ENCODE measurements at regions not wholly inside any gene's neighbourhood (a gene's known extent, or its start where the extent isn't known, plus 50 kb on each side); places are given as distances from the start of the nearest gene placed in this dataset.

- Histone ChIP-seq H3K9ac (ENCODE audit: insufficient read depth in 1 of 2, low read depth in 2 of 2, low read length in 2 of 2) (no peak overlapping the region), H3K9me1 (ENCODE audit: control insufficient read depth, insufficient read depth, low read length) (no peaks in the 10 kb centered on the region), H3K4me2 (ENCODE audit: insufficient read depth, low read length) (no peak overlapping the region), H3K79me2 (ENCODE audit: control insufficient read depth, insufficient read depth, low read length) (no peaks in the 10 kb centered on the region), H3K4me1 (replicated peaks in 1 of 2; ENCODE audit: control insufficient read depth in 2 of 2, insufficient read depth in 2 of 2, low read length in 2 of 2) (no peaks in the 10 kb centered on the region), H2AFZ (ENCODE audit: low read depth, low read length) (no peak overlapping the region), H3K4me3 (no peak overlapping the region), H3K36me3 (ENCODE audit: control insufficient read depth, insufficient read depth, low read length) (no peaks in the 10 kb centered on the region), H4K20me1 (replicated peaks; ENCODE audit: control insufficient read depth, insufficient read depth, low read length) (no peaks in the 10 kb centered on the region), H3K9me3 (replicated peaks; ENCODE audit: control insufficient read depth, insufficient read depth, low read depth, low read length) (no peaks in the 10 kb centered on the region), H3K27ac (ENCODE audit: extremely low read depth, low read depth, low read length) (no peak overlapping the region), H3K27me3 (ENCODE audit: control insufficient read depth in 2 of 2, insufficient read depth in 2 of 2, low read length in 2 of 2) (no peaks in the 10 kb centered on the region)
- BruUV-seq (replicated peaks), result no TSS peak
- TF ChIP-seq ZNF449 (CRISPR knock-in tag; IDR thresholded peaks at IDR 0.05) (no peak), ZNF175 (CRISPR knock-in tag; IDR thresholded peaks at IDR 0.05; ENCODE audit: low read depth) (no peak), CUX1 (CRISPR knock-in tag; IDR thresholded peaks at IDR 0.05) (no peak), SMC3 (conservative IDR thresholded peaks at IDR 0.05; ENCODE audit: insufficient read depth, low read depth, low read length) (no peak), BMI1 (IDR thresholded peaks at IDR 0.05; ENCODE audit: low read length) (no peak), OTX1 (CRISPR knock-in tag; IDR thresholded peaks at IDR 0.05) (no peak)
- TF ChIP-seq, protein P1, sequence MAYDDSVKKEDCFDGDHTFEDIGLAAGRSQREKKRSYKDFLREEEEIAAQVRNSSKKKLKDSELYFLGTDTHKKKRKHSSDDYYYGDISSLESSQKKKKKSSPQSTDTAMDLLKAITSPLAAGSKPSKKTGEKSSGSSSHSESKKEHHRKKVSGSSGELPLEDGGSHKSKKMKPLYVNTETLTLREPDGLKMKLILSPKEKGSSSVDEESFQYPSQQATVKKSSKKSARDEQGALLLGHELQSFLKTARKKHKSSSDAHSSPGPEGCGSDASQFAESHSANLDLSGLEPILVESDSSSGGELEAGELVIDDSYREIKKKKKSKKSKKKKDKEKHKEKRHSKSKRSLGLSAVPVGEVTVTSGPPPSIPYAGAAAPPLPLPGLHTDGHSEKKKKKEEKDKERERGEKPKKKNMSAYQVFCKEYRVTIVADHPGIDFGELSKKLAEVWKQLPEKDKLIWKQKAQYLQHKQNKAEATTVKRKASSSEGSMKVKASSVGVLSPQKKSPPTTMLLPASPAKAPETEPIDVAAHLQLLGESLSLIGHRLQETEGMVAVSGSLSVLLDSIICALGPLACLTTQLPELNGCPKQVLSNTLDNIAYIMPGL (CRISPR knock-in tag; IDR thresholded peaks at IDR 0.05), result no peak
- TF ChIP-seq, protein P2, sequence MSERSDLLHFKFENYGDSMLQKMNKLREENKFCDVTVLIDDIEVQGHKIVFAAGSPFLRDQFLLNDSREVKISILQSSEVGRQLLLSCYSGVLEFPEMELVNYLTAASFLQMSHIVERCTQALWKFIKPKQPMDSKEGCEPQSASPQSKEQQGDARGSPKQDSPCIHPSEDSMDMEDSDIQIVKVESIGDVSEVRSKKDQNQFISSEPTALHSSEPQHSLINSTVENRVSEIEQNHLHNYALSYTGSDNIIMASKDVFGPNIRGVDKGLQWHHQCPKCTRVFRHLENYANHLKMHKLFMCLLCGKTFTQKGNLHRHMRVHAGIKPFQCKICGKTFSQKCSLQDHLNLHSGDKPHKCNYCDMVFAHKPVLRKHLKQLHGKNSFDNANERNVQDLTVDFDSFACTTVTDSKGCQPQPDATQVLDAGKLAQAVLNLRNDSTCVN (CRISPR knock-in tag; IDR thresholded peaks at IDR 0.05), result no peak
- TF ChIP-seq, protein P3, sequence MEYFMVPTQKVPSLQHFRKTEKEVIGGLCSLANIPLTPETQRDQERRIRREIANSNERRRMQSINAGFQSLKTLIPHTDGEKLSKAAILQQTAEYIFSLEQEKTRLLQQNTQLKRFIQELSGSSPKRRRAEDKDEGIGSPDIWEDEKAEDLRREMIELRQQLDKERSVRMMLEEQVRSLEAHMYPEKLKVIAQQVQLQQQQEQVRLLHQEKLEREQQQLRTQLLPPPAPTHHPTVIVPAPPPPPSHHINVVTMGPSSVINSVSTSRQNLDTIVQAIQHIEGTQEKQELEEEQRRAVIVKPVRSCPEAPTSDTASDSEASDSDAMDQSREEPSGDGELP (CRISPR knock-in tag; IDR thresholded peaks at IDR 0.05; ENCODE audit: borderline replicate concordance), result no peak
- ChIA-PET CTCF (ENCODE audit: low intra/inter-chr PET ratio) (no interaction called here), POLR2A (no interaction called here)
- in situ Hi-C loops (cut with MboI) (no loop called here), intact Hi-C loops (cut with micrococcal nuclease) (no loop called here)
- no peak for ATAC-seq
- FAIRE-seq, result no peak
- DNase-seq (ENCODE audit: extremely low read depth in 1 of 4, low spot score in 3 of 4), result no peak
- 0% methylated on average over 4 of the region's 4 CpGs for WGBS (ENCODE audit: insufficient coverage, low coverage, missing lambda C conversion rate)
Observed at GRCh38 chr15:93989440-93989998, 241.8 kb upstream of the MCTP2 start.

All from K562 (cell line).